ENCODE measurements at regions not wholly inside any gene's neighbourhood (a gene's known extent, or its start where the extent isn't known, plus 50 kb on each side); places are given as distances from the start of the nearest gene placed in this dataset.
A peak's percentile ranks its signal among the peaks of the same experiment; 100 is the strongest.
"Not testable (repeated sequence)": the region's sequence is repeated elsewhere in the genome, so short reads cannot be mapped to it uniquely, and the experiment has no call there.

DNA sequence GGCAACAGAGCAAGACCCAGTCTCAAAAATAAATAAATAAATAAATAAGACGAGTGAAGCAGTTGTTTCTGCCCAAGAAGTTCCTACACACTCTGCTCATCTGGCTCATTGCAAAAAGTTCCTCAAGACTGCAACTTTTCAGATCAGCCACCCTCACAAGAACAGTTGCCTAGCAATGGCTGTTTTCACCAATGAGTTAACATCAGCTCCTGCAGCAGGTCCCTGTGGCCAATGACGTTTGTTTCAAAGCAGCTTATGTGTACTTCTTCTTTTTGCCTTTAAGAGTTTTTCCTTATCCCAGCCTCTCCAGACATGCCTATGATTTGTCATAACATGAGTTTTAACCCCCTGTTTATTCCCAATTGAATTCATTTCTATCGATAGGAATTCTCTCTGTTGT, 118.4 kb upstream of the SPRED1 start:
- DNase-seq (ENCODE audit: low read depth): peak; percentile 21
- H3K4me3 ChIP-seq (ENCODE audit: low read depth, low read length): no peak overlapping the region
- TF ChIP-seq, protein P1, sequence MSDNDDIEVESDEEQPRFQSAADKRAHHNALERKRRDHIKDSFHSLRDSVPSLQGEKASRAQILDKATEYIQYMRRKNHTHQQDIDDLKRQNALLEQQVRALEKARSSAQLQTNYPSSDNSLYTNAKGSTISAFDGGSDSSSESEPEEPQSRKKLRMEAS (IDR thresholded peaks at IDR 0.05; ENCODE audit: low read depth, low read length): no peak
- TF ChIP-seq MYC (IDR thresholded peaks at IDR 0.05; ENCODE audit: low read depth, low read length): no peak
- TF ChIP-seq, protein P2, sequence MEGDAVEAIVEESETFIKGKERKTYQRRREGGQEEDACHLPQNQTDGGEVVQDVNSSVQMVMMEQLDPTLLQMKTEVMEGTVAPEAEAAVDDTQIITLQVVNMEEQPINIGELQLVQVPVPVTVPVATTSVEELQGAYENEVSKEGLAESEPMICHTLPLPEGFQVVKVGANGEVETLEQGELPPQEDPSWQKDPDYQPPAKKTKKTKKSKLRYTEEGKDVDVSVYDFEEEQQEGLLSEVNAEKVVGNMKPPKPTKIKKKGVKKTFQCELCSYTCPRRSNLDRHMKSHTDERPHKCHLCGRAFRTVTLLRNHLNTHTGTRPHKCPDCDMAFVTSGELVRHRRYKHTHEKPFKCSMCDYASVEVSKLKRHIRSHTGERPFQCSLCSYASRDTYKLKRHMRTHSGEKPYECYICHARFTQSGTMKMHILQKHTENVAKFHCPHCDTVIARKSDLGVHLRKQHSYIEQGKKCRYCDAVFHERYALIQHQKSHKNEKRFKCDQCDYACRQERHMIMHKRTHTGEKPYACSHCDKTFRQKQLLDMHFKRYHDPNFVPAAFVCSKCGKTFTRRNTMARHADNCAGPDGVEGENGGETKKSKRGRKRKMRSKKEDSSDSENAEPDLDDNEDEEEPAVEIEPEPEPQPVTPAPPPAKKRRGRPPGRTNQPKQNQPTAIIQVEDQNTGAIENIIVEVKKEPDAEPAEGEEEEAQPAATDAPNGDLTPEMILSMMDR (IDR thresholded peaks at IDR 0.05; ENCODE audit: low read depth, low read length): no peak

DNA sequence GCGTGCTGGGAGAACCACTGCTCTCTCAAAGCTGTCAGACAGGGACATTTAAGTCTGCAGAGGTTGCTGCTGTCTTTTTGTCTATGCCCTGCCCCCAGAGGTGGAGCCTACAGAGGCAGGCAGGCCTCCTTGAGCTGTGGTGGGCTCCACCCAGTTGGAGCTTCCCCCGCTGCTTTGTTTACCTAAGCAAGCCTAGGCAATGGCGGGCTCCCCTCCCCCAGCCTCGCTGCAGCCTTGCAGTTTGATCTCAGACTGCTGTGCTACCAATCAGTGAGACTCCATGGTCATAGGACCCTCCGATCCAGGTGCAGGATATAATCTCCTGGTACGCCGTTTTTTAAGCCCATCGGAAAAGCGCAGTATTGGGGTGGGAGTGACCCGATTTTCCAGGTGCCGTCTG, 110.4 kb upstream of the SPRED1 start:
- DNase-seq (ENCODE audit: low read depth): not testable (repeated sequence)

DNA sequence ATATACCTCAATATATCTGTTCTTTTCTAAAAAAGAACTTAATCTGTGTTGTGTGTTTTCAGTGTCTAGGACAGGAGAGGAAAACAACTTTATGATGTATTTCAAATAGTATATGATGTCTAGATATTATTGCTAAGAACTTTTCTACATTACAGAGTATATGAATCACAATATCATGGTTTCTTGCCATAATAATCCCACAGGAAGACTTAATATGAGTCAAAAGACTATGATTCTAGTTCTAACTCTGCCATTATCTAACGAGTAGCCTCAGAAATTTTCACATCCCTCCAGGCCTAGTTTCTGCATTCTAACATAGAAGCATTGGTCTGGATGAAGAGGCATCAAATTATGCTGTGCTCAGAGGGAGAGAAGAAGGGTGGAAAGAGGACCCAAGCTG, 107.7 kb upstream of the SPRED1 start:
- no peak for TF ChIP-seq POLR2A (IDR thresholded peaks at IDR 0.05; ENCODE audit: extremely low read depth, insufficient read length)
- H3K4me3 ChIP-seq (ENCODE audit: low read depth, low read length): no peak overlapping the region
- no peak for DNase-seq (ENCODE audit: low read depth)

More for the DNA sequence above, 110.4 kb upstream of the SPRED1 start:
- H3K4me3 ChIP-seq (ENCODE audit: low read depth, low read length): not testable (repeated sequence)

DNA sequence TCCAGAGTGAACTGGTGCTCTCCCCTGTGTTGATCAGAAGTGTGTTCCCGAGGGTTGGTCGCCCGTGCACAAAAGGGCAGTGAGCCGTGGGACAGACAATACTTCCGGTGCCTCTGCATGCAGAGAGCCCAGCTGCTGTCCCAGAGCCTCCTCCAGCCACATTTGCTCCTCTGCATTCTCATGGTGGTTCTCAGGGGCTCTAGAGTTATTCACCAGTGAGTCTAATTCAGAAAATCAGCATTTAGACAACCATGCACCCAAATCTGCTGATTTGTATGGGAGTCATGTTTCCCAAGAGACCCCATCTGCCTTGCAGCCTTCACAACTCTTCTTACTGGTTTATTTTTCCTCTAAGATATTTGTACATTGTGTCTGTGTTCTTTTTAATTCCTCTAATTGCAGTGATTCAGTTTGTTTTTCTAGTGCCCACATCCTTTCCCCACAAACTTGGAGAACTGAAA, 107.0 kb upstream of the SPRED1 start:
- no peak for DNase-seq (ENCODE audit: low read depth)
- H3K4me3 ChIP-seq (ENCODE audit: low read depth, low read length): no peak overlapping the region
- TF ChIP-seq MYC (IDR thresholded peaks at IDR 0.05; ENCODE audit: low read depth, low read length): no peak
- TF ChIP-seq, protein P2 (IDR thresholded peaks at IDR 0.05; ENCODE audit: low read depth, low read length): no peak
- TF ChIP-seq, protein P1 (IDR thresholded peaks at IDR 0.05; ENCODE audit: low read depth, low read length): no peak
- no peak for TF ChIP-seq POLR2A (IDR thresholded peaks at IDR 0.05; ENCODE audit: extremely low read depth, insufficient read length)

DNA sequence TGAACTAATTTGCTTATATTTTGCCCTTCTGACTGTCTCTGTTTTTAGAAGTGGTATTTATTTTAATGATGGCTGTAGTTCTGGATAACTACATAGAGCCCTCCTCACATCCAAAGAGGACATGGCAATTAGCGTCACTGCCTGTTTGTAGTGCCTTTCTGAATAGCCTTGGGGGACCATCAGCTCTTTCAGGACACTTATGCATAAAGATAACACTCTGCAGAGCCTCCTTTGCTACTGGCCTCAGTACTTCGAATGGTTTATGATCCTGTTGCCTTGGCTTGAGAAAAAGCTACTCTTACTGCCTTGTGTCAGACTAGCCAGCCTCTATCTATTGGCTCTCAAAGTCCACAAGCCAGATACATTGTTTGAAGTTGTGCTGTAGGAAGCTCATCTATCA, 105.4 kb upstream of the SPRED1 start:
- no peak for DNase-seq (ENCODE audit: low read depth)

DNA sequence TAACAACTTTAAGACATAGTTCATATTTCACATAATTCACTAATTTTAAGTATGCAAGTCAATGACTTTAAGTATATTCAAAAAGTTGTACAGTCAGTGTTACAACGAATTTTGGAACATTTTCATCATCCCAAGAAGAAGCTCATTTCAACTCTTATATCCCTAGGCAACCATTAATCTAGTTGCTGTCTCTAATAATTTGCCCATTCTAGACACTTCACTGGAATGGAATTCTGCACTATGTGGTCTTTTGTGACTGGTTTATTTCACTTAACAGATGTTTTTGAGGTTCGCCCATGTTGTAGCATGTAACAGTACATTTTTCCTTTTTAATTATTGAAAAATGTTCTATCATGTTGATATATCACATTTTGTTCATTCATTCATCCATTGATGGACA, 104.2 kb upstream of the SPRED1 start:
- H3K4me3 ChIP-seq (ENCODE audit: low read depth, low read length): no peak overlapping the region
- TF ChIP-seq, protein P1 (IDR thresholded peaks at IDR 0.05; ENCODE audit: low read depth, low read length): no peak
- TF ChIP-seq, protein P2 (IDR thresholded peaks at IDR 0.05; ENCODE audit: low read depth, low read length): no peak
- no peak for TF ChIP-seq MYC (IDR thresholded peaks at IDR 0.05; ENCODE audit: low read depth, low read length)
- TF ChIP-seq POLR2A (IDR thresholded peaks at IDR 0.05; ENCODE audit: extremely low read depth, insufficient read length): no peak
- no peak for DNase-seq (ENCODE audit: low read depth)

More for the DNA sequence above, 105.4 kb upstream of the SPRED1 start:
- no peak overlapping the region for H3K4me3 ChIP-seq (ENCODE audit: low read depth, low read length)
- no peak for TF ChIP-seq POLR2A (IDR thresholded peaks at IDR 0.05; ENCODE audit: extremely low read depth, insufficient read length)
- TF ChIP-seq, protein P2 (IDR thresholded peaks at IDR 0.05; ENCODE audit: low read depth, low read length): no peak
- no peak for TF ChIP-seq MYC (IDR thresholded peaks at IDR 0.05; ENCODE audit: low read depth, low read length)
- TF ChIP-seq, protein P1 (IDR thresholded peaks at IDR 0.05; ENCODE audit: low read depth, low read length): no peak

DNA sequence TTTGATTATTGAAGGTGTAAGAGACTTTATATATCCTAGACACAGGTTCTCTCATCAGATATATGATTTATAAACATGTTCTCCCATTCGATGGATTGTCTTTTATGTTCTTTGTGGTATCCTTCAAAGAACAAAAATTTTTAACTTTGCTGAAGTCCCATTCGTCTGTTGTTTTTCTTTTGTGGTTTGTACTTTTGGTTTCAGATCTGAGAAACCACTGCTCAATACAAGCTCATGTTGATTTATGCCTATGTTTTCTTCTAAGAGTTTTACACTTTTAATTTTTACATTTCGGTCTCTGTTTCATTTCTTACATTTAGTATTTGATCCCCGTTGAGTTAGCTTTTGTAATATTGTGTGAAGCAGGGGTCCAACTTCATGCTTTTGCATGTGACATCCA, 103.3 kb upstream of the SPRED1 start:
- TF ChIP-seq, protein P1 (IDR thresholded peaks at IDR 0.05; ENCODE audit: low read depth, low read length): no peak
- TF ChIP-seq POLR2A (IDR thresholded peaks at IDR 0.05; ENCODE audit: extremely low read depth, insufficient read length): no peak
- no peak for DNase-seq (ENCODE audit: low read depth)
- H3K4me3 ChIP-seq (ENCODE audit: low read depth, low read length): no peak overlapping the region

Data from NB4 (cell line).